Left hindlimb (tissue), 1 donor: ENCODE measurements at regions not wholly inside any gene's neighbourhood (a gene's known extent, or its start where the extent isn't known, plus 50 kb on each side); places are given as distances from the start of the nearest gene placed in this dataset.
"Not testable (repeated sequence)": the region's sequence is repeated elsewhere in the genome, so short reads cannot be mapped to it uniquely, and the experiment has no call there.

ENCODE experiments used
- DNase-seq: peaks from one replicate; pipeline ENCODE4 v3.0.0-alpha.2; 2018

DNA sequence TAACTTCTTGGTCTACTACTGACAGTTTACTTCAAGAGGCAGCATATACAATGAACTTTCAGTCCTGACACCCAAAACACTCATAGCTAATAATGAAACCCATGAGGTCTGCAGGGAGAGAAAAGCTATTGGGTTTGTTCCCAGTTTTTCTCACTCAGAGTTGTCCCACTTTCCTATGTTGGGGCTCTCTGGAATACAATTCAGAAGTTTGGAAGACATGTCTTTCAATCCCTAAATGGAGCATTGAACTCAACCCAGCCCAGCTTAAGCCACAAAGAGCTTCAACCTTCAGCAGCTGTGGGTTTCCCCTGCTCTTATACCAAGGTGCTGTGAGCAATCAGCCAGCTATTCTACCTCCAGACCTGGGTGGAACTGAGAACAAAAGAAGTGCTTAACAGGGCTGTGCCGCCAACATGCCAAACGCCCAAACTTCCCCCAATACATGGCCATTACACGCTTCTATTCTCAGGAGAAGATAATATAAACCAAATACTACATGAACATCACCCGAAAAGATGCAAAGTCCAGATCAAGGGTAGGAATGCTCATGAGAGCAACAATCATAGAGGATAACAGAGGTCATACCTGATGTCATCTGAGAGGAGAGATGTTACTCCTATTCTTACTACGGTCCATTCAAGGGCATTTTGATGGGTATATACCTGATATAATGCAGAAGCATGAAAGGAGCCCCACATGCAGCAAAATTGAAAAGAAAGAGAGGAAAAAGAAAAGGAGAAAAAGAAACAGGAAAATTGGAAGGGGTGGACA is 131.2 kb upstream of the TGFBR2 start:
- DNase-seq = no peak

DNA sequence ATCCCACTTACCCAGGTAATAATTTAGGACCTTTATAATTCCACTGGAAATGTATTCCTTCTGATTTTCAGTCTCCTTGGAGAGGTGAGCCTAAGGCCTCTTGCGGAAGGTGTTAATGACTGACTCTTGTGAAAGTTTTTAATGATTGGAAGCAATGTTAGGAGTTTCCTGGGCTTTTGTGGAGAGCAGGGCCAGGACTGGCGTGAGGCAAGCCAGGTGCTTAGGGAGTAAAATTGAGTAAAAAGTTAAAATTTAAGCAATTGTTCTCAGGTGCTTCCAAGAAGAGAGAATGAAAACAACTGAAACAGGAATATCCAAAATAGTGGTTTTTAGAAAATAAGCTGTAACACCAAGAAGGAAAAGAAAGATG is 130.6 kb upstream of the TGFBR2 start:
- no peak for DNase-seq

GRCh38 chr3:30476368-30477084 is 129.9 kb upstream of the TGFBR2 start:
- DNase-seq = no peak

GRCh38 chr3:30477149-30477921 is 129.1 kb upstream of the TGFBR2 start:
- no peak for DNase-seq

DNA sequence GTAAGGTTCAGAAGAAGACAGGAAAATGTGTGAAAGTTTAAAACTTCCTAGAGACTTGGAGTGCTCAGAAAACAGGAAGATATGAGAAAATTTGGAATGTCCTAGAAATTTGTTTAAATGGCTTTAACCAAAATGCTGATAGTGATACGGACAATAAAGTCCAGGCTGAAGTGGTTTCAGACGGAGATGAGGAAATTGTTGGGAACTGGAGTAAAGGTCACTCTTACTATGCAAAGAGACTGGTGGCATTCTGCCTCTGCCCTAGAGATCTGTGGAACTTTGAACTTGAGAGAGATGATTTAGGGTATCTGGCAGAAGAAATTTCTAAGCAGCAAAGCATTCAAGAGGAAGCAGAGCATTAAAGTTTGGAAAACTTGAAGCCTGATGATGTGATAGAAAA is 126.7 kb upstream of the TGFBR2 start:
- DNase-seq = not testable (repeated sequence)

DNA sequence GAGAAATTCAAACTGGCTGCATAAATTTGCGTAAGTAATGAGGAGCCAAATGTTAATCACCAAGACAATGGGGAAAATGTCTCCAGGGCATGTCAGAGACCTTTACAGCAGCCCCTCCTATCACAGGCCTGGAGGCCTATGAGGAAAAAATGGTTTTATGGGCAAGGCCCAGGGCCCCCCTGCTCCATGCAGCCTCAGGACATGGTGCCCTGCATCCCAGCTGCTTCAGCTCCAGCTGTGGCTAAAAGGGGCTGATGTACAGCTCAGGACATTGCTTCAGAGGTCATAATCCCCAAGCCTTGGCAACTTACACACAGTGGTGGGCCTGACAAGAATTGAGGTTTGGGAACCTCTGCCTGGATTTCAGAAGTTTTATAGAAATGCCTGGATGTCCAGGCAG is 126.2 kb upstream of the TGFBR2 start:
- not testable (repeated sequence) for DNase-seq

DNA sequence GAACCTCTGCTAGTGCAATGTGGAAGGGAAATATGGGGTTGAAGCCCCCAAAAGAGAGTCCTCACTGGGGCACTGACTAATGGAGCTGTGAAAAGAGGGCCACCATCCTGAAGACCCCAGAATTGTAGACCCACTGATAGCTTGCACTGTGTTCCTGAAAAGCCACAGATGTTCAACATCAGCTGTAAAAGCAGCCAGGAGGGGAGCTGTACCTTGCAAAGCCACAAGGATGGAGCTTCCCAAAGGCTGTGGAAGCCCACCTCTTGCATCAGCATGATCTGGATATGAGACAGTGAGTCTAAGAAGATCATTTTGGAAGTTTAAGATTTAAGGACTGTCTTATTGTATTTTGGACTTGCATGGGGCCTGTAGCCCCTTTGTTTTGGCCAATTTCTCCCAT is 125.8 kb upstream of the TGFBR2 start:
- DNase-seq = no peak

DNA sequence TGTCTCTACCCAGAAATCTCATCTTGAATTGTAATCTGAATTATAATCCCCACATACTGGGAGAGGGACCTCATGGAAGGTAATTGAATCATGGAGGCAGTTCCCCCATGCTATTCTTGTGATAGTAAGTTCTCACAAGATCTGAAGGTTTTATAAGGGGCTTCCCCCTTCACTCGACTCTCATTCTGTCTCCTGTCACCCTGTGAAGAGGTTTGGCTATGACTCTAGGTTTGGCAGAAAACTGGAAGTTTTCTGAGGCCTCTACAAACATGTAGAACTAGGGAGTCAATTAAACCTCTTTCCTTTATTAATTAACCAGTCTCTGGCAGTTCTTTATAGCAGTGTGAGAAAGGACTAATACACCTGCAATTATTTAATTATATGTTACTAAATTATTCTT is 125.2 kb upstream of the TGFBR2 start:
- no peak for DNase-seq

GRCh38 chr3:30484229-30484628 is 122.2 kb upstream of the TGFBR2 start:
- DNase-seq = not testable (repeated sequence)

GRCh38 chr3:30486368-30486767 is 120.0 kb upstream of the TGFBR2 start:
- no peak for DNase-seq

- no peak for DNase-seq
Observed at GRCh38 chr3:30488070-30488756, 118.2 kb upstream of the TGFBR2 start.

GRCh38 chr3:30492322-30493192 is 113.8 kb upstream of the TGFBR2 start:
- no peak for DNase-seq

GRCh38 chr3:30493911-30494311 is 112.5 kb upstream of the TGFBR2 start:
- DNase-seq = no peak

DNA sequence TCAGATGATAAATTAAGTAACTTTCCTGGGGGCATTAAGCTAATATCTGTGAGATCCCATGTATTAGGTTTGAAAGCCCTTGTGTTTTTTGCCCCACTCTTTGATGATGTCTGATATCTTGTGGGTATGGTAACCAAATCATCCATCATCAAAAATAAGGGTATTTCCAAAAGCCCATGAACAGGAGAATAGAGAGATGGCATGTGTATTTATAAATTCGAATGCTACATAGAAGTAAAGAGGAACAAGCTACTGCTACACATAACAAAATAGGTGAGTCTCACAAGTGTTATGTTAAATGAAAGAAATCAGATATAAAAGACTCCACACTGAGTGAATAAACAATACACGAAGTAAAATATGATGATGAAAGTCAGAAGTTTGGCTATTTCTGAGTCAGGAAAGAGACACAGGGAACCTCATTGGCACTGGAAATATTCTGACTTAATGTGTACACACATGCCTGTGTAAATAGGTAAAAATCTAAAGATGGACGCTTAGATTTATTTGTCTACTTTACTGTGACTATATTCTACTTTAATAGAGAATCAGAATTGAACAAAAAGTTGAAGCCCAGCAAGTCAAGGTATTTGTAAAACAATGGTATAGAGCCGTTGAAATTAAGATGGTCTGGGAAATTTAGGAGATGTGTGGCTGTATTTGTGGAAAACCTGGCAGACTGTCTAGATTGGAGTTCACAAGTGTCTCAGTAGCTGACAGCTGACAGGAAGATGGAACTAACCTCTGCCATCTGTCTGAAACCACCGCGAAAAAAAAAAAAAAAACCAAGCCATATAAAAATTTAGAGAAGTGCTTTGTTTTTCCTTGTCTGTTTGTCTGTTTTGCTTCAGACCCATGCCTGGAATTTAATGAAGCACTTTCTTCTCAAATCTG is 111.0 kb upstream of the TGFBR2 start:
- no peak for DNase-seq

DNA sequence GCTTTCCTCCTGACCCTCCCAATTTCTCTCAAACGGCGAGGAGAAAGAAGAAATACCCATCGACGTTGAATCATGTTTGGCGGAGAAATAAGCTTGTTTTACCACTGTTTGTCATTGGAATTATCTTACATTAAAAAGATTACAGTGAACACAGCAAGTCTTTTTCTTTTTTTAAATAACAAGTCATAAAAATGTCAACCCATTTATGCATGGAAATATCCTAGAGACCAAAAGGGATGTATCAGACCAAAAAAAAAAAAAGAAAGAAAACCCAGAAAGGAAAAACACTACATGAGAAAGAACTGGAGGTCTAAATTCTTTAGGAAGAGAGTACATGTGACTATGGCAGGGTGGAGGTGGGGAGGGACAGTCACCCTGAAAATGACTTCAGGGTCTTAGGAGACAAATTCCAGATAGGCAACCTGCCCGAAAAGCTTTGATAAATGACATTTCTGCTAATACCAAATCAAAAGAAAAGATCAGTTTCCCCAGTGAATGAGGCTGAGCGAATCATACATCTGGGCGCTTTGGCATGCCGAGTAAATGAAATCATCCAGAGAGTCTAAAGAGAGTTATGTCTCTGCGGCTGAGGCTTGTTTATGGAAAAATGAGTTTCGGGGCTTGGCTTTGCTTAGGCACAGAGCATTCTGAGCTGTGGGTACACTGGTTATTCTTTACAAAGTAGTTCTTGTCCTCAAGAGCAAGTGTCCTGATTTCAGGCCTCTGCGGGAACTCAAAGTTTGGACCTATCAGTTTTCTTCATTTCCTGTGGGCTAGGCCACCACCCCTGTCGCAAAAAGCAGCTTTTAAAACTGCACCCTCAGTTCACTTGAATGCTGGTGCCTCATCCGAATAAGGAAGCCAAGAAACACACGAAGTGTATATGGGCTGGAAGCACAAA is 110.1 kb upstream of the TGFBR2 start:
- peak; percentile 71 for DNase-seq

GRCh38 chr3:30498587-30498967 is 107.8 kb upstream of the TGFBR2 start:
- DNase-seq = no peak

GRCh38 chr3:30500666-30501399 is 105.6 kb upstream of the TGFBR2 start:
- no peak for DNase-seq

GRCh38 chr3:30501526-30501925 is 104.9 kb upstream of the TGFBR2 start:
- no peak for DNase-seq

- no peak for DNase-seq
Observed at GRCh38 chr3:30502051-30502741, 104.2 kb upstream of the TGFBR2 start.
